ENCODE measurements at regions not wholly inside any gene's neighbourhood (a gene's known extent, or its start where the extent isn't known, plus 50 kb on each side); places are given as distances from the start of the nearest gene placed in this dataset.
"Not testable (repeated sequence)": the region's sequence is repeated elsewhere in the genome, so short reads cannot be mapped to it uniquely, and the experiment has no call there.

DNA sequence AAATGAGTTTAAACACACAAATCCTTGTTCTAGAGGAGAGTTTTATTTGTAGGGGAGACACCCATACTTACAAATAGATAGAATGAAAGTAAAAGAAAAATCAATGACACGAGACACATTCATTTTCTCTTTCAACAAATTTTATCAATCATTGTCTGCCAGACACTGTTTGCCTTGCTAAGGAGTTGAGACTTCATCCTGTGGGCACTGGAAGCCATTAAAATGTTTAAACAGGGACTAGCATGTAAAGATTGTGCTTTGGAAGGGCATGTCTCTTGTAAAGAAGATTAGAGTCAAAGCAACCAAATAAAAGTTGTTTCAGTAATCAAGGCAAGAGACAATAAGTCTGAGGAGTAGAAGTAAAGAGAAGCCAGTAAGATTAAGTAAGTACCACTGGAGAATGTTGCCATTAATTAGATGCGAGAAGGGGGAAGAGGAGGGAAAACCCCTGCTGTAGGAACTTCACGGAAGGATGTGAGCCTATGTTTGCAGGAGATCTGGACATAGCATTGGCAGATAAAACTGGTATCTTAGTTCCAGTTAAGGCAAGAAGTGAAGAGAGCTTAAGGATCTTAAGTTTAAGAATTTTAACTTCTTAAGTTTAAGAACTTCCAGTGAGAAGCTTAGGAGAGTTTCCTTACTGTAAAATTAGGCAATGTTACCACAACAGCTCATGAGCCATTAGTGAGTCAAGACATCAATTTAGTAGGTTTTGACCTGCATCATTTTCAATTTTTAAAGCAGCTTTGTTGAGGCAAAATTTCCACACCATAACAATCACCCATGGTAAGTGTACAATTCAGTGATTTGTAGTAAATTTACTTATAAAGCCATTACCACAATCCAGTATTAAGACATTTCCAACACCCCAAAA, 117.0 kb upstream of the UST start:
- Histone ChIP-seq H3K4me3 (no peak overlapping the region), H3K36me3 (no peaks in the 10 kb centered on the region), H3K9me3 (no peaks in the 10 kb centered on the region), H3K4me1 (peaks cover 0 to 28% (median 5%) of the 10 kb centered on the region in 4 donors), H3K27ac (no peak overlapping the region), H3K27me3 (no peaks in the 10 kb centered on the region)
- intact Hi-C loops (cut with DNase I): no loop called here
- TF ChIP-seq EP300 (IDR thresholded peaks at IDR 0.05) (no peak), POLR2AphosphoS5 (IDR thresholded peaks at IDR 0.05) (no peak), POLR2A (IDR thresholded peaks at IDR 0.05) (no peak)
- TF ChIP-seq, protein P1, sequence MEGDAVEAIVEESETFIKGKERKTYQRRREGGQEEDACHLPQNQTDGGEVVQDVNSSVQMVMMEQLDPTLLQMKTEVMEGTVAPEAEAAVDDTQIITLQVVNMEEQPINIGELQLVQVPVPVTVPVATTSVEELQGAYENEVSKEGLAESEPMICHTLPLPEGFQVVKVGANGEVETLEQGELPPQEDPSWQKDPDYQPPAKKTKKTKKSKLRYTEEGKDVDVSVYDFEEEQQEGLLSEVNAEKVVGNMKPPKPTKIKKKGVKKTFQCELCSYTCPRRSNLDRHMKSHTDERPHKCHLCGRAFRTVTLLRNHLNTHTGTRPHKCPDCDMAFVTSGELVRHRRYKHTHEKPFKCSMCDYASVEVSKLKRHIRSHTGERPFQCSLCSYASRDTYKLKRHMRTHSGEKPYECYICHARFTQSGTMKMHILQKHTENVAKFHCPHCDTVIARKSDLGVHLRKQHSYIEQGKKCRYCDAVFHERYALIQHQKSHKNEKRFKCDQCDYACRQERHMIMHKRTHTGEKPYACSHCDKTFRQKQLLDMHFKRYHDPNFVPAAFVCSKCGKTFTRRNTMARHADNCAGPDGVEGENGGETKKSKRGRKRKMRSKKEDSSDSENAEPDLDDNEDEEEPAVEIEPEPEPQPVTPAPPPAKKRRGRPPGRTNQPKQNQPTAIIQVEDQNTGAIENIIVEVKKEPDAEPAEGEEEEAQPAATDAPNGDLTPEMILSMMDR (IDR thresholded peaks at IDR 0.05): no peak
- WGBS, 2 donors: 31 to 43% methylated on average over 3 of the region's 3 CpGs
- no peak for DNase-seq

DNA sequence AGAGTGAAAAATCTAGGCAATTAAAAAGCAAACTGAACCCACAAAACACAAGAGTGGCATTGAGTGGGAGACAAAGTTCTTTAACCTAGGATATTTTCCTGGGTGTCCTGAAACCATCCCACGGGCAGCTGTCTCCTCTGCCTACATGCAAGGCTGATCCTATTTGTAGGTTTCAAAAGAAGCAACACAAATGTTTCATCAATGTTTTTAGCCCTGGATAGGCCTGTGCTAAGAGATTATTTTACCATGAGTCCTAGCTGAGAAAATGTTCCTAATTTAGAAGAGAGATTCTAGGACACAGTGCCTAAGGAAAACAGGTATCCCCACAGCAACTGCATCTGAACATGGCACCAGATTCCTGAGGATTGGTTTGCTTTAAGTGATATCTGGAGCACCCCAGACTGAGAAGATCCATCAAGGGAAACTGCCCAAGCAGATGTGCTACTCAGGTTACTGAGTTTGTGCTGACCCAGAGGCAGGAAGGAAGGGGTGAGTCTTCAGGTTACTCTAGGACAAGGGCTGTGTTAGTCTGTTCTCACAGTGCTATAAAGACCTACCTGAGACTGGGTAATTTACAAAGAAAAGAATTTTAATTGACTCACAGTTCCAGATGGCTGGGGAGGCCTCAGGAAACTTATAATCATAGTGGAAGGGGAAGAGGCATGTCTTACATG, 111.6 kb upstream of the UST start:
- TF ChIP-seq EP300 (IDR thresholded peaks at IDR 0.05): no peak
- no peak for TF ChIP-seq POLR2A (IDR thresholded peaks at IDR 0.05)
- TF ChIP-seq POLR2AphosphoS5 (IDR thresholded peaks at IDR 0.05): no peak
- TF ChIP-seq, protein P1 (IDR thresholded peaks at IDR 0.05): no peak
- Histone ChIP-seq H3K36me3 (no peaks in the 10 kb centered on the region), H3K4me1 (peaks cover 0 to 6% (median 2%) of the 10 kb centered on the region in 4 donors), H3K4me3 (no peak overlapping the region), H3K9me3 (no peaks in the 10 kb centered on the region), H3K27ac (no peak overlapping the region), H3K27me3 (no peaks in the 10 kb centered on the region)
- intact Hi-C loops (cut with DNase I): no loop called here
- DNase-seq: no peak
- 93 to 94% methylated on average over 1 of the region's 1 CpG for WGBS, 2 donors

DNA sequence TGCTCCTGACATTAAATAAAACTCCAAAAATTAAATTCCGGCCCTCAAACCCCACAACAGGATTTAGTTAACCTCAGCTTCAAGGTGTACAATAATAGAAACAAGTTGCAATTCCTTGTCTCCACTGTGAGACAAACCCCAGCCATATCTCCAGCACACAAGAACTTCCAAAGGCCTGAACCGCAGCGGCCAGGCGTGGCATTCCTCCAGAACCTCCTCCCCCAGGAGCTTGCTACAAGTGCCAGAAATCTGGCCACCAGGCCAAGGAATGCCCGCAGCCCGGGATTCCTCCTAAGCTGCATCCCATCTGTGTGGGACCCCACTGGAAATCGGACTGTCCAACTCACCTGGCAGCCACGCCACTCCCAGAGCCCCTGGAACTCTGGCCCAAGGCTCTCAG, 105.0 kb upstream of the UST start:
- H3K27ac ChIP-seq; H3K9me3 ChIP-seq; H3K4me3 ChIP-seq; DNase-seq; H3K27me3 ChIP-seq; intact Hi-C loops (cut with DNase I); H3K4me1 ChIP-seq; H3K36me3 ChIP-seq: not testable (repeated sequence)
- WGBS, 2 donors: 82 to 92% methylated on average over 8 of the region's 8 CpGs

DNA sequence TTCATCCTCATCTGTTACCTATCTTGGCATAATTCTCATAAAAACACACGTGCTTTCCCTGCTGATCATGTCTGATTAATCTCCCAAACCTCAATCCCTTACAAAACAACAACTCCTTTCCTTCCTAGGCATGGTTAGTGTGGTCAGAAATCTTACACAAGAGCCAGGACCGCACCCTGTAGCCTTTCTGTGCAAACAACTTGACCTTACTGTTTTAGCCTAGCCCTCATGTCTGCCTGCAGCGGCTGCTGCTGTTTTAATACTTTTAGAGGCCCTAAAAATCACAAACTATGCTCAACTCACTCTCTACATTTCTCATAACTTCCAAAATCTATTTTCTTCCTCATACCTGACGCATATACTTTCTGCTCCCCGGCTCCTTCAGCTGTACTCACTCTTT, 103.6 kb upstream of the UST start:
- H3K4me3 ChIP-seq; DNase-seq; H3K36me3 ChIP-seq; H3K4me1 ChIP-seq; H3K9me3 ChIP-seq; intact Hi-C loops (cut with DNase I); H3K27me3 ChIP-seq; H3K27ac ChIP-seq: not testable (repeated sequence)
- WGBS, 2 donors: 64 to 75% methylated on average over 3 of the region's 5 CpGs

DNA sequence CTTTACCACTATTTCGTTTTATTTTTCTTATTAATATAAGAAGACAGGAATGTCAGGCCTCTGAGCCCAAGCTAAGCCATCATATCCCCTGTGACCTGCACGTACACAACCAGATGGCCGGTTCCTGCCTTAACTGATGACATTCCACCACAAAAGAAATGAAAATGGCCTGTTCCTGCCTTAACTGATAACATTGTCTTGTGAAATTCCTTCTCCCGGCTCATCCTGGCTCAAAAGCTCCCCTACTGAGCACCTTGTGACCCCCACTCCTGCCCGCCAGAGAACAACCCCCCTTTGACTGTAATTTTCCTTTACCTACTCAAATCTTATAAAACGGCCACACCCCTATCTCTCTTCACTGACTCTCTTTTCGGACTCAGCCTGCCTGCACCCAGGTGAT, 101.8 kb upstream of the UST start:
- intact Hi-C loops (cut with DNase I); H3K4me1 ChIP-seq; H3K27ac ChIP-seq; H3K36me3 ChIP-seq; H3K4me3 ChIP-seq; DNase-seq; H3K9me3 ChIP-seq; H3K27me3 ChIP-seq: not testable (repeated sequence)
- 59 to 72% methylated on average over 7 of the region's 7 CpGs for WGBS, 2 donors

DNA sequence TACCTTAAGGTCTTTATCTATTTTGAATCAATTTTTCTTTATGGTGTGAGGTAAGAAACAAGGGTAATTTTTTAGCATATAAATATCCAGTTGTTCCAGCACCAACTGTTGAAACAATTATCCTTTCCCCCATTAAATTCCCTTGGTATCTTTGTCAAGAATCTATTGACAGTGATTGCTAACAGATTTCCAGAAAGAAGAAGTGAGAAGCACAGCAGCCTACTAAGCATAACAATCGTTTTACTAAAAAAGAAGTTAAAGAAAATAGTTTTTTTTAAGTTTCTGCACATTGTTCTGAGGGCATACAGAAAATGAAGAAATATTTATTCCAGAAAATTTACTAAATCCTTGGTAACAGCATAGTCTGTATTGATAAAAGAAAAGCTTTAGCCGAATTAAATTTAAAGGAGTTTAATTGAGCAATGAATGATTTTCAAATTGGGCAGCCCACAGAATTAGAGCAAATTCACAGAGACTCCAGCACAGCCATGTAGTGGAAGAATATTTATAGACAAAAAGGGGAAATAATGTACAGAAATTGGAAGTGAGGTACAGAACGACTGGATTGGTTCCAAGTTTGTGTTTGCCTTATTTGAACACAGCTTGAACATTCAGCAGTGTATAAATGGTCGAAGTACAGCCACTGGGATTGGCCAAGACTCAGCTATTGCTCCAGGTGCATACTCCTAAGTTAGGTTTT, 97.9 kb upstream of the UST start:
- no peaks in the 10 kb centered on the region for H3K36me3 ChIP-seq
- H3K27ac ChIP-seq: no peak overlapping the region
- H3K27me3 ChIP-seq: no peaks in the 10 kb centered on the region
- H3K4me3 ChIP-seq: no peak overlapping the region
- 27 to 35% methylated on average over 4 of the region's 4 CpGs for WGBS, 2 donors
- DNase-seq: no peak
- TF ChIP-seq POLR2AphosphoS5 (IDR thresholded peaks at IDR 0.05) (no peak), EP300 (IDR thresholded peaks at IDR 0.05) (no peak), POLR2A (IDR thresholded peaks at IDR 0.05) (no peak)
- TF ChIP-seq, protein P1 (IDR thresholded peaks at IDR 0.05): no peak
- no peaks in the 10 kb centered on the region for H3K4me1 ChIP-seq
- H3K9me3 ChIP-seq: no peaks in the 10 kb centered on the region
- intact Hi-C loops (cut with DNase I): no loop called here
